ENCODE measurements at regions not wholly inside any gene's neighbourhood (a gene's known extent, or its start where the extent isn't known, plus 50 kb on each side); places are given as distances from the start of the nearest gene placed in this dataset.
"Not testable (repeated sequence)": the region's sequence is repeated elsewhere in the genome, so short reads cannot be mapped to it uniquely, and the experiment has no call there.

GRCh38 chr3:81841540-81841939 lies 80.1 kb upstream of the GBE1 start:
- no peak for DNase-seq
- intact Hi-C loops (cut with DNase I) = no loop called here

DNA sequence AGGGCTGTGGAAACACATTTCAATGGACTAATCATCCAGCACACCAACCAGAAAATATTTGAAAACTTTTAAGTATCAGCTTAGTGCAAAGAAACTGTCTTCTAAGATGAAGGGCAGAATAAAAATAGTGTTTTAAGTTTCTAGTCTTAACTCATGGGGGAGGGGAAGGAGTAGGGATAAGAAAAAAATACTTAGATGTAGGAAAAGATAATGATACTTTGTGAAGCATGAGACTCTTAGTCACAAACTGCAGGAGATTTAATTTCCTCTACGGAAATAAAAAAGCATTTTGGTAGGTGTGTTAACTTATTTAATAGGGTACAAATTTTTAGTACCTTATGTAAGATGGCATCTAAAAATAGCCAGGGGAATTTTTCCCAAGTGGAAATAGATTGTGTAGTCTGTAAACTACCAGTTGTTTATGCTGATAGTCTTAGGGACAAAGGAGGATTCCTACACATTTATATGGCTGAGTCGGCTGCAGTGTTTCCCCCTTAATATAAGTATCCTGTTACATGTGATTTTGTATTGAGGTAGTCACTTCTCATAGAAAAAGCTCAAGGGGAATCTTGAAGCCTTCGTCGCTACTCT lies 78.2 kb upstream of the GBE1 start:
- DNase-seq = no peak
- intact Hi-C loops (cut with DNase I) = no loop called here

GRCh38 chr3:81838457-81838856 lies 77.0 kb upstream of the GBE1 start:
- DNase-seq = no peak
- intact Hi-C loops (cut with DNase I) = no loop called here

GRCh38 chr3:81837071-81837593 lies 75.7 kb upstream of the GBE1 start:
- intact Hi-C loops (cut with DNase I) = no loop called here
- DNase-seq = no peak

- intact Hi-C loops (cut with DNase I) = no loop called here
- no peak for DNase-seq
These were observed 68.5 kb upstream of the GBE1 start for GRCh38 chr3:81829937-81830336.

GRCh38 chr3:81829272-81829671 lies 67.8 kb upstream of the GBE1 start:
- intact Hi-C loops (cut with DNase I); DNase-seq: not testable (repeated sequence)

- no peak for DNase-seq
- intact Hi-C loops (cut with DNase I) = no loop called here
These were observed 62.5 kb upstream of the GBE1 start for GRCh38 chr3:81823882-81824395.

DNA sequence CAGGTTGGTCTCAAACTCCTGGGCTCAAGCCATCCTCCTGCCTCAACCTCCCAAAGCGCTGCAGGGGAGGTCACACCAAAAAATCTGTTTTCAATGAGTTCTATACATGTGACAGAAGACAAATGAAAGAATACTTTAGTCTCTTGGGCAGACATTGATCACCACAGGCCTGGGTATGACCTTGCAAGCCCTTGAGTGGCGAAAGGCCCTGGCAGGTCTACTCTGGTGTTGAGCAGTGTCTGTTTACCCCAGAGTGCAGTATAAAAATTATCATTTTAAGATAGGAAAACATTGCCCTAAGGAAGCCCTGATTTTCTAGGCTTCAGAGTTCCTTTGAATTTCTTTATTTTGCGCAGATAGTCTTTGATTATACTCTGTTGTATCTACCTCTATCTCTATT lies 61.6 kb upstream of the GBE1 start:
- intact Hi-C loops (cut with DNase I) = no loop called here
- DNase-seq = peak in 1 of 10 donors; percentile 24

GRCh38 chr3:81816473-81817250 lies 55.2 kb upstream of the GBE1 start:
- DNase-seq = no peak
- intact Hi-C loops (cut with DNase I) = no loop called here

DNA sequence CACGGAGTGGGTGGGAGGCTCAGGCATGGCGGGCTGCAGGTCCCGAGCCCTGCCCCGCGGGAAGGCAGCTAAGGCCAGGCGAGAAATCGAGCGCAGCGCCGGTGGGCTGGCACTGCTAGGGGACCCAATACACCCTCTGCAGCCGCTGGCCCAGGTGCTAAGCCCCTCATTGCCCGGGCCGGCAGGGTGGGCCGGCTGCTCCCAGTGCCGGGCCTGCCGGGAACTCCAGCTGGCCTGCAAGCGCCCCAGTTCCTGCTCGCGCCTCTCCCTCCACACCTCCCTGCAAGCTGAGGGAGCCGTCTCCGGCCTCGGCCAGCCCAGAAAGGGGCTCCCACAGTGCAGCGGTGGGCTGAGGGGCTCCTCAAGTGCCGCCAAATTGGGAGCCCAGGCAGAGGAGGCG lies 50.7 kb upstream of the GBE1 start:
- intact Hi-C loops (cut with DNase I) = not testable (repeated sequence)

More for the DNA sequence above, 50.7 kb upstream of the GBE1 start:
- DNase-seq = peak in 1 of 10 donors; percentile 71
